Neutrophil (primary cell): ENCODE measurements at regions not wholly inside any gene's neighbourhood (a gene's known extent, or its start where the extent isn't known, plus 50 kb on each side); places are given as distances from the start of the nearest gene placed in this dataset.

Experiments used
- H3K27ac ChIP-seq: fragments of 200-600 bp; sonication (generic); 2 replicates; pipeline ENCODE4 v1.5.1; 2016; ENCODE audit warnings: mild to moderate bottlenecking, moderate library complexity
- H3K27me3 ChIP-seq: fragments of 200-600 bp; sonication (generic); 2 replicates; pipeline ENCODE4 v1.6.0; 2016; ENCODE audit warnings: mild to moderate bottlenecking
- H3K36me3 ChIP-seq: fragments of 200-600 bp; sonication (generic); 2 replicates; pipeline ENCODE4 v1.5.1; 2017
- H3K4me1 ChIP-seq, 2 experiments: fragments of 200-600 bp in 1 of 2; sonication (generic) in 1 of 2; 1 replicate in 1 of 2; 2 replicates in 1 of 2; pipeline versions ENCODE4 v1.5.1 to v1.6.1; 2013 to 2016; ENCODE audit warnings: low read depth in 1 of 2, low read length in 1 of 2, mild to moderate bottlenecking in 1 of 2, moderate library complexity in 1 of 2; ENCODE audit not compliant: control insufficient read depth in 1 of 2, insufficient read depth in 1 of 2
- H3K4me3 ChIP-seq, 2 experiments: fragments of 200-600 bp in 1 of 2; sonication (generic) in 1 of 2; 1 replicate in 1 of 2; 2 replicates in 1 of 2; pipeline ENCODE4 v1.5.1; 2013 to 2016; ENCODE audit warnings: low read depth in 1 of 2, low read length in 1 of 2, mild to moderate bottlenecking in 1 of 2, moderate library complexity in 1 of 2
- H3K9me3 ChIP-seq: fragments of 200-600 bp; sonication (generic); 2 replicates; pipeline ENCODE4 v1.5.1; 2016
- CTCF ChIP-seq: fragments of 200-600 bp; sonication (generic); IDR thresholded peaks from 2 replicates; pipeline ENCODE4 v1.5.1; 2016; ENCODE audit warnings: antibody characterized with exemption

- no peak for TF ChIP-seq CTCF
- Histone ChIP-seq H3K36me3 (no peaks in the 10 kb centered on the region), H3K4me1 (no peaks in the 10 kb centered on the region)
These were observed 91.8 kb downstream of the SLC41A2 start for GRCh38 chr12:104866291-104866690.

GRCh38 chr12:104865080-104865479, 93.0 kb downstream of the SLC41A2 start:
- Histone ChIP-seq H3K36me3 (no peaks in the 10 kb centered on the region), H3K27me3 (no peaks in the 10 kb centered on the region), H3K27ac (no peak overlapping the region), H3K9me3 (no peaks in the 10 kb centered on the region), H3K4me1 (no peaks in the 10 kb centered on the region), H3K4me3 (no peak overlapping the region)
- TF ChIP-seq CTCF: no peak

More at GRCh38 chr12:104866291-104866690, 91.8 kb downstream of the SLC41A2 start:
- no peak overlapping the region for H3K27ac ChIP-seq
- no peak overlapping the region for H3K4me3 ChIP-seq
- H3K27me3 ChIP-seq: no peaks in the 10 kb centered on the region
- H3K9me3 ChIP-seq: no peaks in the 10 kb centered on the region

DNA sequence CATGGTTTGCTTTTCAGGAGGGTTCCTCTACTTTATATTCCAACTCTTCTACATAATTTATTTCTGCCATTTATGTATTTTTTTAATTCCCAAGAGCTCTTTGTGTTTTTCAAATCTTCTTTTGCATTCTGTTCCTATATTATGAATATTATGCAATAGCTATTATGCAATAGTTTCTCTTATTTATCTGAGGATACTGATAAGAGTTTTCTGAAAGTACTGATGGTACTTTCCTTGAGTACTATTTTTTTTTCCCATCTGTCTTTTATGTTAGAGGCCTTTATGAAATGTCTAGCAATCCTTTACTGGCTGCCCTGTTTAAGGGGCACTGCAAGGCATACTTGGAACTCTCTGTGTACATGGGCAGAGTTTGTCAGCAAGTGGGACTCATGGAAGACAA, 93.4 kb downstream of the SLC41A2 start:
- Histone ChIP-seq H3K9me3 (no peaks in the 10 kb centered on the region), H3K4me3 (no peak overlapping the region), H3K27ac (no peak overlapping the region), H3K27me3 (no peaks in the 10 kb centered on the region), H3K36me3 (no peaks in the 10 kb centered on the region), H3K4me1 (no peaks in the 10 kb centered on the region)
- TF ChIP-seq CTCF: no peak

DNA sequence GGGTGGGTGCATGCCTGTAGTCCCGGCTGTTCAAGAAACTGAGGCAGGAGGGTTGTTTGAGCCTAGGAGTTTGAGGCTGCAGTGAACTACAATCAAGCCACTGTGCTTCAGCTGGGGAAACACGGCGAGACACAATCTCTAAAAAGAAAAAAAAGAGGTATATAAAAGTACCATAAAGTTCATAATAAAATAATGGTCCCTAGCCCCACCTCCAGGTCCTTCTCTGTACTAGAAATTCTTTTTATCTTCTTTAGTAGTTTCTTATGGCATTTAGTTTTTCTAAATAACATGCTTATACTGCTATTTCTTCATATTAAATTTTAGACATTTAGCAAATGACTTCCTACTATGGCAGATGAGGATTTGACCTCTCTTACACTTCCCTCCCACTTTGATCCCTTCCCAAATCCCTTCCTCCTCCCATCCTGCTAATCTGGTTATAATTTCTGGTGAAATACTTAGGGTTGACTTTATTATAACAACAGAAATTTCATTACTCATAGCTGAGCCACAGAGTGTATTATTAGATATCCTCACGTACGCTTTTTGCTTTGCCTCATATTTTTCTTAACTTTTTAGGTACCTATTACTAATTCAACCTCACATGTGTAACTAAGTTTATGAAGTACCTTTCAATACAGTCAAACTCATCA, 94.7 kb downstream of the SLC41A2 start:
- Histone ChIP-seq H3K27me3 (no peaks in the 10 kb centered on the region), H3K4me3 (no peak overlapping the region), H3K36me3 (no peaks in the 10 kb centered on the region), H3K4me1 (no peaks in the 10 kb centered on the region), H3K9me3 (no peaks in the 10 kb centered on the region), H3K27ac (no peak overlapping the region)
- no peak for TF ChIP-seq CTCF

GRCh38 chr12:104858611-104859543, 99.2 kb downstream of the SLC41A2 start:
- Histone ChIP-seq H3K36me3 (no peaks in the 10 kb centered on the region), H3K4me1 (no peaks in the 10 kb centered on the region), H3K27me3 (no peaks in the 10 kb centered on the region), H3K4me3 (no peak overlapping the region), H3K9me3 (no peaks in the 10 kb centered on the region), H3K27ac (no peak overlapping the region)
- no peak for TF ChIP-seq CTCF
